GM18867 (cell line): ENCODE measurements at regions not wholly inside any gene's neighbourhood (a gene's known extent, or its start where the extent isn't known, plus 50 kb on each side); places are given as distances from the start of the nearest gene placed in this dataset.
"Not testable (repeated sequence)": the region's sequence is repeated elsewhere in the genome, so short reads cannot be mapped to it uniquely, and the experiment has no call there.

Source experiments
- ATAC-seq: cut with Tn5 transposase; IDR thresholded peaks from one replicate; pipeline ENCODE4 v1.9.1; 2021; ENCODE audit warnings: mild to moderate bottlenecking, moderate library complexity; ENCODE audit not compliant: unreplicated experiment

DNA sequence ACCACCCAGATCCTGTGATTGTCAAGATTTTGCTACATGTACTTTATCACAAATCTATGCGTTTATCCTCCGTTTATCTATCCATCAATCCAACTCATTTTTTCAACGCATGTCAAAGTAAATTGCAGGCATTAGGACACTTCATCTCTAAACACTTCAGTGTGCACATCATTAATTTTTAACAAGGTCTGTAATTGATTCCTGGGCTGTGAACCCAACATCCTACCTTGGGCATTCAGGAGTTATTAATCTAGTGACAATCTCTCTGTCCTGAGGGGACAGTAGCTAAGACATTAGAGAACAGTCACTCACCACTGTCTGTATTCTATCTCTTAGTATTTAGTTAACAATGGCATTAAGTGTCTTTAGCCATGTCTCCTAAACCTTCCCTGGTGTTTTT, 264.7 kb downstream of the SOX9 start:
- ATAC-seq = no peak

DNA sequence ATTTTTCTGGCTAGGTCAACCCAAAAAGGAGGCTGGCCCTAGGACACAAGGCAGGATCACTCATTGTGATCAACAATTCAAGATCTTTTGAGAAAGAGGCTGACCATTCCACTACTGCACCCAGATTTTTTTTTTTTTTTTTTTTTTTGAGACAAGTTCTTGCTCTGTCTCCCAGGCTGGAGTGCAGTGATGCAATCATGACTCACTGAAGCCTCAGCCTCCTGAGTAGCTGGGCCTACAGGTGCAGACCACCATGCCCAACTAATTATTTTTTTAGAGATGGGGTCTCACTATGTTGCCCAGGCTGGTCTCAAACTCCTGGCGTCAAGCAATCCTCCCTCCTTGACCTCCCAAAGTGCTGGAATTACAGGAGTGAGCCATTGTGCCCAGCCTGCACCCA, 265.4 kb downstream of the SOX9 start:
- not testable (repeated sequence) for ATAC-seq

DNA sequence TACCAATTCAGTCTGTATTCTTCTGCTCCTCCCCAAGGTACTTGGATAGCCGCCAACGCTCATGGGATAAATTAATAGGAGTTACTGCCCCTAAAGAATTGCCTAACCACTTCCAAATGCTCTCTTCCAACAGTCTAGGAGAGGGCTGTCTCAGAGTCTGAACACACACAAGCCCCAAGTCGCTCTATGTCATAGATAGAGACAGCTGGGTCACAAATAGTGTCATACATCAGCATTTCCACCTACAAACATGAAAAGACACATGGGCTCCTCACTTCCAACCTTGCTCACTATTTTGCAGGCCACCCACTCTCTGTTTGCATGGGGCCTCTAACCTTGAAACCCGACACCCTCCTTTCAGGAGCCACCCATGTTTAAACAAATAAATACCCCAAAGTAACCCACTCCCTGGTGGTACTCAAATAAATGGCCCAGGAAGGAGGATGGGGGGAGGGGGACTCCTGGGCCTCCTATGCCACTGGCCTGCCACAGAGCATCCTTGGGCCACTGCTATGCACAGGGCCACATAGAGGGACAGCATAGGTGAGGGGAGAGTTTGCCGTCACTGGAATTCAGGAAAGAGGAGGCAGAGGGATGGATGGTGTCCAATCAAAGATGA, 265.9 kb downstream of the SOX9 start:
- no peak for ATAC-seq

GRCh38 chr17:72387487-72387886, 266.7 kb downstream of the SOX9 start:
- no peak for ATAC-seq

DNA sequence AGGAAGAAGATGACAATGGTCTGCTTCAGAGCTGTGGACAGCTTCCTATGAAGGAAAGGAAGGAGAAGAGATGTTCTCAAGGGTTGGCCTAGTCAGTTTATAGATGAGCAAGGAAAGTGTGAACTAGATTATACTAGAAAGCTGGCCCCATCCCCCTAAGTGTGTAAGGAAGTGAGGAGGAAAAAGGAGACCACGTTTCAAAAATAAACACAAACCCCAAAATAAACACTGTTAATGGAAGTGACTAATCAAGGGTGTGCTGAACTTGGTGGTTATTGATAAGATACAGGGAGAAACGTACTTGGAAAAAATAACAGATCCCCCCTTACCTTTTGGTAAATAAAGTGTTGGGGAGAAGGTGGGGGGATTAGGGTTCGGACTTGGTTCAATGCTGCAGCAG, 267.1 kb downstream of the SOX9 start:
- ATAC-seq = no peak

DNA sequence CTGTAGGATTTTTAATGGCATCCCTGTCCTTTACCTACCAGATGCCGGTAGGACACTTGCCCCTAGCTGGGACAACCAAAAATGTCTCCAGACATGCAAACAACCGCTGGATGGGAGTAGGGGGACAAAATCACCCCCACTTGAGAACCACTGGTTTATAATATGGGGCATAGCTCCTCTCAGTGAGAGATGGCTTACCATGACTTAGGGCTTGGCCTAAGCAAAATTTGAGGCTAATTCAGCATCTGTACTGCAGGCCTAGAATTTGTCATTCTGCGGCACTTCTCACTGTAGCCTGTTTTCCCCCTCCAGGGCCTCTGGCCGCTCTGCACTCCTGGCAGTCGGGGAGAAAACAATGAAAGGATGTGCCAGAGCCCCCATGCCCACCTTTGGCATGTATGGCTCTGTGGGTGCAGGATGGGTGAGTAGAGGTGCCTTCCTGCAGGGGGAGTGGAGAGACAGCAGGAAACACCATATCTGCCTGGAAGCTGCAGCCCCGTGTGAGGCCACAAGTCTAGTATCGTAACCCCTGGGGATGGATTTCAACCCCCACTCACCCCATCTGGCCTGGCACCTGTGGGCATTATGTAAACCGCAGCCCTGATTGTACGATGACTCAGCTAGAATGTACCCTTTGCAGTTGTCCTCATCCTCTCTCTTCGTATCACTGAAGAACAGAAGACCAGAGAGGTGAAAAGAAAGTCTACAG, 268.1 kb downstream of the SOX9 start:
- peak; percentile 80 for ATAC-seq

- ATAC-seq = no peak
Measured at GRCh38 chr17:72390675-72391508, 270.1 kb downstream of the SOX9 start.

DNA sequence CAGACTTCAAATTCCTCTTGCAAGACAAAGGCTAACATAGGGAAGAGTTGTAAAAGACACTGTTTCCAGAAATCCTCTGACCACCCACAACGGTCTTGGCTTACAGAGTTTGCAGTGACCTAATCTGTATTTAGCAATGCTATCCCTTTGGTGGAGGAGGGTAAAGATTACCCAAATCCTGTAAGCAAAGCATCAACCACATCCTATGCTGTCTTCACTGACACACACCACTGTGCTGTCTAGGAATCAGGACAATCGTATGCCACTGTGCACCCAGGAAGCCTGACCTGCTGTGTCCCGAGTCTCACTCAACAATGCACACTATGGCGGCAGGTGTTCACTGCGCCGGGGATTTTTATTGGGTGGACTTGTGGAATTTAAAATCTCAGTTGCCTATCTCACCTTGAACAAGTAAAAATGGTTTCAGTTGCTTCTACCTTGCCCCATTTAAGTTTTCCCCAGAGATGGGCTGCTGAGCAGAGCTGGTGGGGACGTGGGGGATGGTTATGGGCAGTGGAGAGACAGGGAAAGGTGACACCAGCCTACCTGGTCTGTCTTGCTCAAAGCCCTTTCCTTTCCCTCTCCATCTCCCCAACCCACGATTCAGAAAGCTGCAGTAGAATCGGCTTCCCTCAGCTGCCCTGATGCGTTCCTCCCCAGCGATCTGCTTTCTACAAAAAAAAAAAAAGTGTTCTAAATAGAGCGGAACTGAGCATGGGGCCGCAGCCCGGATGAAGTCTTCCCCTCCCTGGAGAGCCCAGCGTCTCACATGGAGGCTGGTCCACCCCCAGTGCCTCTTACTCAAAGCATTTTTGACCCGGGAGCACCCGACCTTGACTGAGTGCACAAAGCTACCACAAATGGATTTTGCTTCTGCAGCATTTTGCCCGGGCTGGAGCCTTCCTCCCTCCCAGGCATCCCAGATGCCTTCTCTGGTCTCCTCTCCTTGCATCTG, 271.5 kb downstream of the SOX9 start:
- ATAC-seq = peak; percentile 35

- no peak for ATAC-seq
Measured at GRCh38 chr17:72393553-72393952, 272.7 kb downstream of the SOX9 start.

DNA sequence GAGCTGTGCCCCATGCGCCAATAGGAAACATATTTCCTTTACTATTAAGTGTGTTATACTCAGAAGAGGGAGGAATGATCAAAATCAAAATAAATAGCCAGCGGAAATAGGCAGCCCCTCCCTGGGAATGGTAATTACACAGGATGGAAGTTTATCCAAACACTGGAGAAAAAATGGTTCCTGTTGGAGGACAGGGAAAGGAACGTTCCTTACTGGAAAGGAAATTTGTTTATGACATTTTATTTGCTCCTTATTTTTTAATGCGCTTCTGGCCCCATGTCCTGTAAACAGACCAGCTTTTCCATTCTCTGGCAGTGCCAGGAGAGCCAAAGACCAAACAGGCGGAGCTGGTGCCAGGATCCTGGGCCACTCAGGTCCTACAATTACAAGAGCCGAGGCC, 273.7 kb downstream of the SOX9 start:
- no peak for ATAC-seq

GRCh38 chr17:72396121-72396520, 275.3 kb downstream of the SOX9 start:
- no peak for ATAC-seq

DNA sequence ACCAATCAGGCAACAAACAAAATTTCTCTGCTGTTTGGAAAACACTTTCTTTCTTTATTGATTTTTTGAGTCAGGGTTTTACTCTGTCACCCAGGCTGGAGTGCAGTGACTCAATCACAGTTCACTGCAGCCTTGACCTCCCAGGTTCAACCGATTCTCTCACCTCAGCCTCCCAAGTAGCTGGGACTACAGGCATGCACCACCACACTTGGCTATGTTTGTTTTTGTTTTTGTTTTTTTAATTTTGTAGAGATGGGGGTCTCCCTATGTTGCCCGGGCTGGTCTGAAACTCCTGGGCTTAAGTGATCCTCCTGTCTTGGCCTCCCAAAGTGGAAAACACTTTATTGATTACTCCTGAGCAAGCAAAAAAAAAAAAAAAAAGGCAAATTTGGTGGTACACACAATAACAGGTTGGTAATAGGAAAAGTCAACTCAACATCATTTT, 276.4 kb downstream of the SOX9 start:
- no peak for ATAC-seq

GRCh38 chr17:72397687-72398086, 276.9 kb downstream of the SOX9 start:
- ATAC-seq = no peak

DNA sequence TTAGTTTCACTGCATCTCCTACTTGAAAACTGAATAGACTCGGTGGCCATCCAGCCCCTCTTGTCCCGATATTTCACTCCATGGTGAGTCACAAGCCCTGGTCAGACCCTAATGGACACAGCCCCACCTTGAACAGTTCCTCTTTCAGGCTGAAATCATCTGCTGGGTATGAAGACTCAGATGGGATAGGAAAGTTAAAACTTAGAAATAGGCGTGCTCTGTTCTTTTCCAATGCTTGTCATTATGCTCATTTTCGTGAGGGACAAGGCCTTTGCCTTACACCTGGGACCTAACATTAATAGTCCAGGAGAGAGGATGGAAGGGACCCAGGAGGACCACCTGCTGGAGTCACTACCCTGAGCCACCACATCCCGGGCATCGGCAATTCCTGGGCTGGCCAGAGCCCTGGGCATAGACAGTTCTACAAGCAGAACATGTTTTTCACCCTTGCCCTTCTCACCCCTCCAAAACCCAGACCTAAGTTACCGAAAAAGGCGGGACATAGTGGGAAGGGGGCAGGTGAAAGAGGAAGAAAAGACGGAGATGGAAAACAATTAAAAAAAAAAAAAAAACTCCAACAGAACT, 278.3 kb downstream of the SOX9 start:
- no peak for ATAC-seq

- ATAC-seq = no peak
Measured at GRCh38 chr17:72399608-72400487, 279.0 kb downstream of the SOX9 start.

GRCh38 chr17:72400488-72400827, 279.6 kb downstream of the SOX9 start:
- ATAC-seq = no peak

GRCh38 chr17:72400863-72401262, 280.0 kb downstream of the SOX9 start:
- no peak for ATAC-seq

GRCh38 chr17:72401883-72402726, 281.3 kb downstream of the SOX9 start:
- ATAC-seq = no peak
